GM21367 (cell line): ENCODE measurements at regions not wholly inside any gene's neighbourhood (a gene's known extent, or its start where the extent isn't known, plus 50 kb on each side); places are given as distances from the start of the nearest gene placed in this dataset.

Experiments
- ATAC-seq: cut with Tn5 transposase; IDR thresholded peaks from one replicate; pipeline ENCODE4 v1.9.1; 2021; ENCODE audit not compliant: unreplicated experiment

- ATAC-seq: no peak
These were observed 390.0 kb upstream of the NOVA1 start for GRCh38 chr14:26987744-26988363.

DNA sequence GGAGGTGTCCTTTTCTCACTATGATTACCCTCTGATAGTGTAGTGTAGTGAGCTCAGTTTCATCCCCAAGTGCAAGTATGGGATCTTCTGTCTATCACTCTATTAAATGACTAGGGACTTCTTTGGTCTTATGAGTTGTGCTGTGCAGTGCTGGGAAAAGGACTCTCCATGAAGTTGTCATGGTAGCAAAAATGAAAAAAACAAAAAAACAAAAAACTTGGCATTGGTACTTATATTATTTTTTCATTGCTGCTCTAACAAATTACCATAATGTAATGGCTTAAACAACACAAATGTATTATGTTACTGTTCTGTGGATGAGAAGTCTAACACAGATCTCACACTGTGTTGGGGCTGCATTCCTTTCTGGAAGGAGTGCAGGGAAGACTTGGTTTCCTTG lies 393.1 kb upstream of the NOVA1 start:
- no peak for ATAC-seq

DNA sequence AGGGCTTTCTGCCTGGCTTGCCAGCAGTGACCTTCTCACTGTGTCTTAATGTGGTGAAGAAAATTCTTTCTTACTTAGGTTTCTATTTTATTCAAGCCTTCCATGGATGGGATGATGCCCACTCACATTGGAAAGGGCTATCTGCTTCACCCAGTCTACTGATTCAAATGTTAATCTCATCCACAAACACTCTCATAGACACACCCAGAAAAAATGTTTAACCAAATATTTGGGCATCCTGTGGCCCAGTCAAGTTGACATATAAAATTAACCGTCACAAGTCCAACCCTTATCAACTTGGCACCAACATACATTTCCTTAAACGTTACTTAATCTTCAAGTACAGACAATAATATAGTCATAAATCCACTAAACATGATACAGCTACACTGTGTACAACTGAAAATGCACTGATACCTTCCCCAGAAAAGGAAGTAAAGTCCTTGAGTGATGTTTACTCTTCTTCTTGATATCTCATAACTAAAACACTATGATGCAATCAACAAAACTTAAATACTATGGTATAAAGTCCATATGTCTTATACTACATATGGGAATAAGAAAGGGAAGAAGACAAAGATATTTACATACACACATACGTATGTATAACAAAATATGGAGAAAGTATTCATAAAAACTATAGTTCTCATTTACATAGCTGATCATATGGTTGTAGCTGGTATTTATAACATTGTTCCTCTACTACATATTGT lies 394.7 kb upstream of the NOVA1 start:
- no peak for ATAC-seq

- no peak for ATAC-seq
These were observed 395.7 kb upstream of the NOVA1 start for GRCh38 chr14:26993556-26993955.

- no peak for ATAC-seq
These were observed 397.5 kb upstream of the NOVA1 start for GRCh38 chr14:26995301-26995700.

DNA sequence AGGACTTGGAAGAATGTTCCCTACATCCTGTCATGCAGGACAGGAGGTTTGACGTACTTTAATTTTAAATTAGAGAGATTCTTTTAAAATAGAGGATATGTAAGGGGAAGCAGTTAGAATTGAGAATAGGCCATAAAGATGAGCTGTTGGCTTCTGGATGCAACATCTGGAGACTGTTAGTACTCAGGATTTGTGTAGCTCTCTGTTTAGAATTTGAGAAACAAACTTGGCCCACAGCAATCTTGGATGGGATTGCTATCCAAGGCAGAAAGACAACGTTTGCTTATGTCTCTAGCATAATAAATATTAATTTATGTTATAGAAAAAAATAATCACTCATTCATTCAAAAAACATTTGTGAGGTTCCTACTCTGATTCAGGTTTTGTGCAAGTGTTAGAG lies 398.4 kb upstream of the NOVA1 start:
- no peak for ATAC-seq

DNA sequence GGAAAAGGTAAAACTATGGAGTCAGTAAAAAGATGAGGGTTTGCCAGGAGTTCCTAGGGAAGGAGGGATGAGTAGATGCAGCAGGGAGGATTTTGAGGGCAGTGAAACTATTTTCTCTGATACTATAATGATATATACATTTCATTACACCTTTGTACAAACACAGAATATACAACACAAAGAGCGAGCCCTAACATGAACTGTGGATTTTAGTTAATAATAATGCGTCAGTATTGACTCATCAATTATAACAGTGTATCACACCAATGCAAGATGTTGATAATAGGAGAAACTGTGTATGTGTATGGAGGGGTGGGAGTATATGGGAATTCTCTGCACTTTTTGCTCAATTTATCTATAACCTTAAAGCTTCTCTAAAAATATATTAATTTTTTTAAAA lies 404.3 kb upstream of the NOVA1 start:
- no peak for ATAC-seq

GRCh38 chr14:27006570-27006969 lies 408.7 kb upstream of the NOVA1 start:
- ATAC-seq: no peak

DNA sequence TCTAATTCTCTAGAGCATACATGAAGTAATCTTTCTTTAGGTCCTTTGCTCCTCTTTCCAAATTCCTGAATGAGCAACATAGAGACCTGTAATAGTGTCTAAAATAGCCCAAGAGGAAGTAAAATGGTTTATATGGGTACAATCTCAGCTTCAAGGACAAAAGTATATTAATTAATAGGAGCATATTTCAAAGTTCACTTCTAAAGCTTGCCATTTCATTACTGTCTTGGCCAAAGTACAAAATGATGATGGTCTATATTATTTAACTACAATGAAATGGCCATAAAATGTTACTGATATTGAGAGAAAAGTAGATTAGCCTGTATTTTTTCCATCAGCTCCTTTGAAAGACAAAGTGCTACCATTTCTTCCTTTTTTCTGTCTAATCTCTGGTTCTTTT lies 410.4 kb upstream of the NOVA1 start:
- ATAC-seq: no peak

- no peak for ATAC-seq
These were observed 414.8 kb upstream of the NOVA1 start for GRCh38 chr14:27012641-27013040.

DNA sequence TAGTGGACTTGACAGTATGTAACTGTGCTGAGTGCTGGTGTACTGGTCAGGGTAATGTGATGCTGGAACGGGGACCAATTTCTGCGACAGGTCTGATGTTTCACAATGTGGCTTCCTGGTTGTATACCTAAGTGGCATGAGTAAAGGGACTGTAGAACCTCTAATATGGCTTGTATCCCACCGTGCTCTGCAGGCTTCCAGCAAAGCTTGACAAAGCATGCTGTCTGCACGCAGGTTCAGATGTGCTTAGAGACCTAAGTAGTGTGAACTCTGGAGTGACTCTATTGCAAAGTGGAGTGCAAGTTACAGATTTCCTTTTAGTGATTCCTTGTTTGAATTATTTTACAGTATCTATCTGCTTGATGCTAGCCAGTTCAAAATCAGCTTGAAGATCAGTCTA lies 415.8 kb upstream of the NOVA1 start:
- no peak for ATAC-seq

DNA sequence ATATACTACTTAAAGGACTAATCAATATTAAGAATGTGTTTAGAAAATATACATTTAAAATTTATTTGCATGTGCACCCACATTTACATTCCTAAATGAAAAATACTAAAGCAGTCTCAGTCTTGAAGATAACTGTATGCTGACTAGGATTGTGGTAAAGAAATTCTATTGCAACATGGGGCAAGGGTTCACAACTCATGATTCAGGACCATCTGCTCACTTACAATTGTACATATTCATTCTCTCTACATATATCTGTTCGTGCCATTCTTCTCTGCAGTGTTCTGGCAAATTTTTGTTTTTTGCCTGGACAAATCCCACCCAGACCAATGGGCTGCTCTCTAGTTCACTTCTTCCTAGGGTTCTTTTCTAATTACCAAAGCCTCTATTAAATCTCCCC lies 417.2 kb upstream of the NOVA1 start:
- ATAC-seq: no peak

DNA sequence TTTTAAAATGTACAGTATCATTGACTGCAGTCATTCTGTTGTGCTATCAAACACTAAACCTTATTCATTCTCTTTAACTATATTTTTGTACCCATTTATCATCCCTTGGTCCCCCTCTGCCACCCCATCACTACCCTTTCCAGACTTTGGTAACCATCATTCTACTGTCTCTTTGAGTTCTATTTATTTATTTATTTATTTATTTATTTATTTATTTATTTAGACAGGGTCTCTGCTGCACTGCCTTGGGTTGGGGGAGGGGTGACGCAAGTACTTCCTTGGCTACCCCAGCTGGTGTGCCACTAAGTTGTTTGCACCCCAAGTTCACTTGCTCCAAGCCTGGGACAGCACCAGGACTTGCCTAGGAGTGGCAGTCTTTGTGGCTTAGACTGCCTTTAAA lies 427.8 kb upstream of the NOVA1 start:
- ATAC-seq: no peak

GRCh38 chr14:27026097-27026496 lies 428.3 kb upstream of the NOVA1 start:
- ATAC-seq: no peak

DNA sequence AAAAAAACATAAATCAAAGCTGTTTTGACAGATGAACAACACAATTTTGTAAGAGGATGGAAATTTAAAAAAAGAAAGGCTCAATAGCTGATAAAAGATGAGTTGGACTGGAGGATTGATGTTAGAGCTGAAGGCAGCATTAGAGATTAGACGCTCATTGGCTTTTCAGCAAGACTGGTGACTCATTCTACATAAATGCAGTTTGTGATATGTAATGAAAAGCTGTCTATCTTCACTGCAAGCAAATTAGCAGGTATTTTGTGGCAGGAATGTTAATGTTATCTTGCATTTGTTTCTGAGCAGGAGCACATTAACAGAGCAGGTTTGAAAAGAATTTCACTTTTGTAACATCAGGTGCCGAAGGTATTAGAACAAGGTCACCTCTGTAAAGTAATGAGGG lies 442.7 kb upstream of the NOVA1 start:
- no peak for ATAC-seq

GRCh38 chr14:27049701-27050100 lies 451.9 kb upstream of the NOVA1 start:
- ATAC-seq: no peak

DNA sequence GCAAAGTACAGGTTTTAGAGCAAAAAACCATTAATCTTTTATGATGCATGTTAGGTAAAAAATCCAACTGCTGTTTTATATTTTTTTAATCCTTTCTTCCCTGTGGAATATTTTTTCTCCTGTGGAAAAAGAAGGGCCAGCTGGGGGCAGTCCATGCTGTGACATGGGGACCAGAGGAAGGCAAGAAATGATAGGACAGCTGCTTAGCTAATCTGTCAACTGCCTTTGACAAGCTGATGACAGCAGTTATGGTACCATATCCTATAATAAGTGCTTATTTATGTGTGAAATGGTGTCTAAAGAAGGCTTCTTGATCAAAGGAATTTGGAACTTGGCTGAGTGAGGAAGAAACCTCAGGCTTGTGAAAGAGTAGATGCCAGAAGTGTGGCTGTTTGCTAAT lies 452.4 kb upstream of the NOVA1 start:
- ATAC-seq: no peak

DNA sequence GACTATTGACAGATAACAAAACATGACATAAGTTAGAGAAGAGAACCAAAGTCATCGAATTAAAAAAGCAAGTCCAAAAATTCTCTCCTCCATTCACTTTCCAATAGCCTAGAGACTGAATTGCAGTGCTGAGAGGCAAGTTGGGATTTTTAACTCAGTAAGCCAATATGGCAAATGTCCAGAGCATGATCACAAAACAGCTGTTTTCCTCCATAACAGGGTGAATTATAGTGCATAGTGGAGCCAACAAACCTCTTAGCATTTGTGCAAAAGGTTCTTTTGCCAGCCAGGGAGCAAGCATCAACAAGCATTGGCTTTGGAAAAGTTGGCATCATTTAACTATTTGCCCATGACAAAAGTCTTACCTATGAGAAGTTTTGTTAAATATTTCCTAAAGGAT lies 458.8 kb upstream of the NOVA1 start:
- no peak for ATAC-seq

GRCh38 chr14:27061299-27061698 lies 463.5 kb upstream of the NOVA1 start:
- no peak for ATAC-seq

DNA sequence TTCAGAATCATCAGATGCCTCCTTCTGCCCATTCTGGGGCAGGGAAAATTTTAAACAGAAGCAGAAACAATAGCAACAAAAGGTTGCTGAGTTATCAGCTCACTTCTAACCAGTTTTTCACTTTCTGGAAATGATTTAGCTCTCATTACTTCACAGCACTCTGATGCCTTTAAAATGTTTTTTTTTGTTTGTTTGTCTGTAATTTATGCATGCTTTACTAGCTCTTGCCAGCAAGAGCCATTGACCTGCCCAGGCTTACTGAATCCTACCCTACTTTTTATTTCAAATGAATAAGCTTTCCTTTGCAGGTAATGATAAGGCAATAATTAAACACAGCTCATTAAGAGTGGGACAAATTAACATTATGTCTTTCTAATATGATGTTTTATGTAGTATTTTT lies 466.1 kb upstream of the NOVA1 start:
- no peak for ATAC-seq

- no peak for ATAC-seq
These were observed 468.1 kb upstream of the NOVA1 start for GRCh38 chr14:27065886-27066285.

GRCh38 chr14:27067961-27068360 lies 470.1 kb upstream of the NOVA1 start:
- no peak for ATAC-seq

- no peak for ATAC-seq
These were observed 474.8 kb upstream of the NOVA1 start for GRCh38 chr14:27072589-27072988.
